ENCODE measurements at regions not wholly inside any gene's neighbourhood (a gene's known extent, or its start where the extent isn't known, plus 50 kb on each side); places are given as distances from the start of the nearest gene placed in this dataset.

- no peak for DNase-seq
Observed at GRCh38 chr4:81990898-81991297, 382.9 kb downstream of the HNRNPD start.

GRCh38 chr4:81990211-81990610 is 383.6 kb downstream of the HNRNPD start:
- no peak for DNase-seq

- DNase-seq = no peak
Observed at GRCh38 chr4:81989202-81989601, 384.6 kb downstream of the HNRNPD start.

- no peak for DNase-seq
Observed at GRCh38 chr4:81988178-81988577, 385.6 kb downstream of the HNRNPD start.

GRCh38 chr4:81984746-81985145 is 389.0 kb downstream of the HNRNPD start:
- no peak for DNase-seq

- DNase-seq = no peak
Observed at GRCh38 chr4:81982846-81983540, 390.8 kb downstream of the HNRNPD start.

GRCh38 chr4:81981218-81981617 is 392.6 kb downstream of the HNRNPD start:
- no peak for DNase-seq

- DNase-seq = no peak
Observed at GRCh38 chr4:81974523-81974922, 399.3 kb downstream of the HNRNPD start.

- DNase-seq = no peak
Observed at GRCh38 chr4:81971637-81972381, 402.0 kb downstream of the HNRNPD start.

- no peak for DNase-seq
Observed at GRCh38 chr4:81971061-81971460, 402.7 kb downstream of the HNRNPD start.

- DNase-seq = no peak
Observed at GRCh38 chr4:81970454-81970853, 403.3 kb downstream of the HNRNPD start.

GRCh38 chr4:81966676-81967075 is 407.1 kb downstream of the HNRNPD start:
- DNase-seq = no peak

GRCh38 chr4:81965911-81966310 is 407.9 kb downstream of the HNRNPD start:
- DNase-seq = no peak

- no peak for DNase-seq
Observed at GRCh38 chr4:81965454-81965853, 408.3 kb downstream of the HNRNPD start.

GRCh38 chr4:81963763-81964020 is 410.1 kb downstream of the HNRNPD start:
- DNase-seq = no peak

GRCh38 chr4:81963015-81963762 is 410.6 kb downstream of the HNRNPD start:
- DNase-seq = no peak

- no peak for DNase-seq
Observed at GRCh38 chr4:81960961-81961360, 412.8 kb downstream of the HNRNPD start.

- no peak for DNase-seq
Observed at GRCh38 chr4:81954271-81954670, 419.5 kb downstream of the HNRNPD start.

GRCh38 chr4:81951891-81952455 is 421.8 kb downstream of the HNRNPD start:
- no peak for DNase-seq

- DNase-seq = no peak
Observed at GRCh38 chr4:81946996-81947395, 426.8 kb downstream of the HNRNPD start.

GRCh38 chr4:81930506-81931238 is 443.1 kb downstream of the HNRNPD start:
- DNase-seq = no peak

- no peak for DNase-seq
Observed at GRCh38 chr4:81923140-81923539, 450.7 kb downstream of the HNRNPD start.

- no peak for DNase-seq
Observed at GRCh38 chr4:81922313-81922712, 450.6 kb upstream of the RASGEF1B start.
